Heart left ventricle (tissue), 13 donors: ENCODE measurements at regions not wholly inside any gene's neighbourhood (a gene's known extent, or its start where the extent isn't known, plus 50 kb on each side); places are given as distances from the start of the nearest gene placed in this dataset.

ENCODE experiments used
- CTCF ChIP-seq, 12 donors: fragments of 200-600 bp; sonication (generic) in 4 of 12; IDR thresholded peaks; one replicate each; pipeline versions ENCODE4 v1.5.0 to v1.8.0; 2018 to 2022; ENCODE audit warnings: antibody characterized with exemption in 12 of 12, mild to moderate bottlenecking in 5 of 12
- POLR2A ChIP-seq, 2 donors: fragments of 450-650 bp; IDR thresholded peaks; one replicate each; pipeline ENCODE4 v1.6.1; 2017; ENCODE audit warnings: antibody characterized with exemption in 2 of 2, mild to moderate bottlenecking in 2 of 2, moderate library complexity in 2 of 2
- donor health status: ischemic (EF 13 %, LVEDD 7.1; RV severe dilation, severe dysfunction).
- donor health status: DM: no; HTN: yes; CAD: no.
- donor health status: DM: no; HTN: no; CAD: no.
- donor health status: ischemic (EF 25% LVEDD 6.9; RV normal size, moderate dysfunction).
- donor health status: ischemic (EF 25% LVEDD 5.7; RV mildly dilated, moderate dysfunction).
- donor health status: ischemic (EF 35%, LVEDD 5.7; RV mildly dilated, moderate dysfunction).
- donor health status: nonischemic (EF 11% LVEDD 7.7; RV severe dilation, severe dysfunction).
- donor health status: DM: yes; HTN: yes; CAD: no.
- donor health status: PGD.
- donor health status: ischemic (EF 29% LVEDD 5.4; RV normal size, mild dysfunction).
- donor health status: nonischemic (EF 23%, LVEDD 6.1; RV moderate dilation, normal function).

GRCh38 chr6:28719275-28719940 lies 193.7 kb downstream of the GPX5 start:
- no peak for TF ChIP-seq CTCF (IDR thresholded peaks at IDR 0.05)
- TF ChIP-seq POLR2A (IDR thresholded peaks at IDR 0.05) = no peak
